IPS-NIHi7 (cell line): ENCODE measurements at regions not wholly inside any gene's neighbourhood (a gene's known extent, or its start where the extent isn't known, plus 50 kb on each side); places are given as distances from the start of the nearest gene placed in this dataset.

Source experiments
- DNase-seq: peaks from one replicate; pipeline ENCODE4 v3.0.0; 2012; ENCODE audit warnings: mixed read lengths; ENCODE audit errors: extremely low spot score

- no peak for DNase-seq
Measured at GRCh38 chr5:58153255-58153654, 306.6 kb downstream of the PLK2 start.

GRCh38 chr5:58151414-58151813, 308.5 kb downstream of the PLK2 start:
- DNase-seq = no peak

GRCh38 chr5:58150926-58151325, 309.0 kb downstream of the PLK2 start:
- DNase-seq = no peak

GRCh38 chr5:58149746-58150145, 310.1 kb downstream of the PLK2 start:
- DNase-seq = no peak

- DNase-seq = no peak
Measured at GRCh38 chr5:58149345-58149744, 310.5 kb downstream of the PLK2 start.

GRCh38 chr5:58148254-58148775, 311.6 kb downstream of the PLK2 start:
- DNase-seq = no peak

- no peak for DNase-seq
Measured at GRCh38 chr5:58145397-58145934, 314.4 kb downstream of the PLK2 start.

GRCh38 chr5:58143727-58144126, 316.2 kb downstream of the PLK2 start:
- DNase-seq = no peak

GRCh38 chr5:58143181-58143580, 316.7 kb downstream of the PLK2 start:
- DNase-seq = no peak

- no peak for DNase-seq
Measured at GRCh38 chr5:58138791-58139190, 321.1 kb downstream of the PLK2 start.

GRCh38 chr5:58136406-58136805, 323.5 kb downstream of the PLK2 start:
- DNase-seq = no peak

GRCh38 chr5:58135571-58136335, 324.1 kb downstream of the PLK2 start:
- no peak for DNase-seq

GRCh38 chr5:58133631-58134296, 326.1 kb downstream of the PLK2 start:
- no peak for DNase-seq

GRCh38 chr5:58133216-58133615, 326.7 kb downstream of the PLK2 start:
- no peak for DNase-seq

GRCh38 chr5:58127255-58128220, 332.3 kb downstream of the PLK2 start:
- DNase-seq = no peak

GRCh38 chr5:58123501-58123900, 336.4 kb downstream of the PLK2 start:
- DNase-seq = no peak

- no peak for DNase-seq
Measured at GRCh38 chr5:58122848-58123392, 337.0 kb downstream of the PLK2 start.

- no peak for DNase-seq
Measured at GRCh38 chr5:58122157-58122556, 337.7 kb downstream of the PLK2 start.

- no peak for DNase-seq
Measured at GRCh38 chr5:58121391-58121790, 338.5 kb downstream of the PLK2 start.

- DNase-seq = no peak
Measured at GRCh38 chr5:58117542-58117941, 342.3 kb downstream of the PLK2 start.

GRCh38 chr5:58116346-58116745, 343.5 kb downstream of the PLK2 start:
- no peak for DNase-seq
